LNCaP clone FGC (cell line): ENCODE measurements at regions not wholly inside any gene's neighbourhood (a gene's known extent, or its start where the extent isn't known, plus 50 kb on each side); places are given as distances from the start of the nearest gene placed in this dataset.

Experiments
- DNase-seq: peaks from one replicate; pipeline ENCODE4 v3.0.0-alpha.2; 2011; ENCODE audit warnings: low read depth
- H3K4me3 ChIP-seq: 2 replicates; pipeline ENCODE4 v1.5.1; 2011; ENCODE audit warnings: mild to moderate bottlenecking, low read depth, low read length, control low read depth
- CTCF ChIP-seq: IDR thresholded peaks from 2 replicates; pipeline ENCODE4 v1.5.1; 2012; ENCODE audit warnings: mild to moderate bottlenecking; ENCODE audit not compliant: control insufficient read depth, insufficient read depth; ENCODE audit errors: extremely low read depth

- no peak for TF ChIP-seq CTCF
- DNase-seq: no peak
- H3K4me3 ChIP-seq: no peak overlapping the region
Observed at GRCh38 chr6:63395381-63395780, 75.6 kb upstream of the LGSN start.

DNA sequence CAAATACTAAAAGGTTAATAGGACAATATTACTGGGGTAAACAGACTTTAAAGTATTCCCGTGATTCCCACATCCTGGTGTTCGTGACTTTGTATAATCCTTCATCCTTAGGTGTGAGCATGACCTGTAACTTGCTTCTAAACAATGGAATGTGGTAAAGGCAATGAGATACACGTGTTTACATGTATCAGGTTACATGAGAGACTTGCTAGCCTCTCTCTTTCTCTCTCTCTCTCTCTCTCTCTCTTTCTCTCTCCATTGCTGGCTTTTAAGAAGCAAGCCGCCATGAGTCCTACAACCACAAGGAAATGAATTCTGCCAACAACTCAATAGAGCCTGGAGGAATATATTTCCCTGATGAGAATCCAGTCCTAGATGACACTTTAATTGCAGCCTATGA lies 83.9 kb upstream of the LGSN start:
- TF ChIP-seq CTCF: no peak
- H3K4me3 ChIP-seq: no peak overlapping the region
- no peak for DNase-seq

DNA sequence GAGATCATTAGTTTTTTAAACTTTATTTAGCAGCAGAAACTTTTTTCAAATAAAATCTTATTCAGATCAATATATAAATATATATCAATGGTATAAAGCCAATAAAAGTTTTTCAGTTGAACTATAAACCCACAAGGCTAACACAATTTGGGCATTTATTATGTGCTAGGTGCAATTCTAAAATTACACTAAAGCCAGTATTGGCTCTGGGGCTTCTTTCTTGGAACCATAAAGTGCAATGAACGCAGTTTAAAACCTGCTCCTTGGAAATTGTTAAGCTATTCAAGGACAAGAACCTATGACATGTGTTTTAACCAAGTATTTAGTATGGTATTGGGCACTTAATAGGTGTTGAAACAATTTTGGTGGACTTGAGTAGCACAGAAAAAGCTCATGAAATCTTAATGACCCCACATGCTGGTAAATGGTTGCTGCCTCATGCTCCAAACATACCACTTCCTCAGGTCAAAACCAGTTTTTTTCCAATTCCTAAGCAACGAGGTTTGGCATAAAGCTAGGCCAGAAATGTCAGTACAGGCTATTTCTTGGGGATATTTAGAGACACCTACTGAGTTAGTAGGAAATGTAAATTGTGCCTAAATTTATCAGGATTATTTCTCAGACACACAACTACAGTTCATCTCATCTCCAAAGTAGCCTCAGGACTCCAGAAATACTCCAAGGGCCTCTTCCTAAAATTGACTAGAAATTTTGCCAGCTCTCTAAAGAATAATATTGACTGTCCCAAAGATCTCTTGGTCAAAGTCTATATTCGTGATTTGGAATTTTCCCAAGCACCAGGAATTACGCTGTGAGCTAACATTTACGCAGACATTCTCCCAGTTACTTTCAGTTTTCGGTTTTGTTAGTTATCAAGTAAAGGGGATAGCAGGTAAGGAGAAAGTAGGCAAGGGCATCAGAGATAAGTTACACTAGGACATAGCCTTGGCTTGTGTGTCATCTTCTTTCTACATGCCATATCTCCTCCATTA lies 90.9 kb upstream of the LGSN start:
- TF ChIP-seq CTCF: no peak
- no peak overlapping the region for H3K4me3 ChIP-seq
- DNase-seq: no peak

DNA sequence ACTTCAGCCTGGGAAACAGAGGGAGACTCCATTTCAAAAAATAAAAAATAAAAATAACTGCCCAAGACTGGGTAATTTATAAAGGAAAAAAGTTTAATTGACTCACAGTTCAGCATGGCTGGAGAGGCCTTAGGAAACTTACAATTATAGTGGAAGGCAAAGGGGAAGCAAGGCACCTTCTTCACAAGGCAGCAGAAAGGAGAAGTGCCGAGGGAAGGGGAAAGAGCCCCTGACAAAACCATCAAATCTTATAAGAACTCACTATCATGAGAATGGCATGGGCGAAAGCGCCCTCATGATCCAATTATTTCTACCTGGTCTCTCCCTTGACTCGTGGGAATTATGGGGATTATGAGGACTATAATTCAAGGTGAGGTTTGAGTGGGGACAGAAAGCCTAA lies 95.5 kb upstream of the LGSN start:
- TF ChIP-seq CTCF: no peak
- no peak for DNase-seq
- no peak overlapping the region for H3K4me3 ChIP-seq

DNA sequence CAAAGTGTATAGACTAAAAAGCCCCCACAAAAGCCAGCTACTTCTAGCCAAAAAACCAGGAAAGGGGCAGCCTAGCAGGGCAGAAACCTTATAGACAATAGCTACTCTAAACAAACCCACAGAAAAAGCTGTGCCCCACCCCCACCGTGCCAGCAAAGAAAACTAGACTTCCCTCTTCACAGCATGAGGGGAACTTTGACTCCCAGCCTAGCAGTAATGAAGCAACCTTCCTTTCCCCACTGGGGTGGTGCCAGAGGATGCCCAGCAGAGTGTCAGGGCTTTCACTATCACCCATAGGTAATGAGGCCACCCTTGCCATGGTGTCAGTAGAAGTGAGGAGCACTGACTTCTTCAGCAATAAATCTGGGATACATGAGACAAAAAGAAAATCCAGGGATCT lies 99.0 kb upstream of the LGSN start:
- TF ChIP-seq CTCF: no peak

DNA sequence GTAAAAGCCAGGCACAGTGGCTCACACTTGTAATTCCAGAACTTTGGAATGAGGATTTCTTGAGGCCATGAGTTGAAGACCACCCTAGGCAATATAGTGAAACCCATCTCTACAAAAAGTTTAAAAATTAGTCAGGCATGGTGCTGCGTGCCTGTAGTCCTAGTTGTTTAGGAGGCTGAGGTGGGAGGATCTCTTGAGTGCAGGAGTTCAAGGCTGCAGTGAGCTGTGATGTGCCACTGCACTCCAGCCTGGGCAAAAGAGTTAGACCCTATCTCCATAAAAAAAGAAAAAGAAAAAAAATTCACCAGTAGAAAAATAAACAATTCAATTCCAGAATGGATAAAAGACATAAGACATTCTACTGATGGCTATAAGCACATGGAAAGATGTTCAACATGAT lies 104.9 kb upstream of the LGSN start:
- no peak for TF ChIP-seq CTCF
- H3K4me3 ChIP-seq: no peak overlapping the region
- DNase-seq: no peak

More for the DNA sequence above, 99.0 kb upstream of the LGSN start:
- no peak overlapping the region for H3K4me3 ChIP-seq
- DNase-seq: no peak

GRCh38 chr6:63425493-63425892 lies 105.7 kb upstream of the LGSN start:
- TF ChIP-seq CTCF: no peak
- no peak for DNase-seq
- H3K4me3 ChIP-seq: no peak overlapping the region
